Gastrocnemius medialis (tissue), 4 donors: ENCODE measurements at regions not wholly inside any gene's neighbourhood (a gene's known extent, or its start where the extent isn't known, plus 50 kb on each side); places are given as distances from the start of the nearest gene placed in this dataset.

Experiments used
- ATAC-seq, 2 donors: fragments of 150-250 bp; one replicate each; pipeline ENCODE4 v1.9.1; 2016
- DNase-seq, 2 donors: peaks; one replicate each; pipeline ENCODE4 v3.0.0-alpha.2; 2019
- H3K27ac ChIP-seq, 4 donors: fragments of 200-600 bp; sonication (generic); 1 replicate in 1 of 4; 2 replicates in 3 of 4; pipeline ENCODE4 v1.5.1; 2016 to 2018; ENCODE audit warnings: mild to moderate bottlenecking in 2 of 4, moderate library complexity in 1 of 4
- H3K27me3 ChIP-seq, 3 donors: fragments of 200-600 bp; sonication (generic) in 2 of 3; 1 replicate in 1 of 3; 2 replicates in 2 of 3; pipeline versions ENCODE4 v1.5.1 to v1.6.0; 2016 to 2019; ENCODE audit warnings: mild to moderate bottlenecking in 1 of 3, moderate library complexity in 1 of 3
- H3K36me3 ChIP-seq, 2 donors: fragments of 200-600 bp; sonication (generic) in 1 of 2; one replicate each; pipeline ENCODE4 v1.5.1; 2017 to 2018
- H3K4me1 ChIP-seq, 2 donors: fragments of 200-600 bp; sonication (generic) in 1 of 2; one replicate each; pipeline ENCODE4 v1.5.1; 2016 to 2017; ENCODE audit warnings: mild to moderate bottlenecking in 2 of 2
- H3K4me3 ChIP-seq, 4 donors: fragments of 200-600 bp; sonication (generic) in 3 of 4; 1 replicate in 1 of 4; 2 replicates in 3 of 4; pipeline ENCODE4 v1.5.1; 2016 to 2019; ENCODE audit warnings: mild to moderate bottlenecking in 2 of 4
- H3K9me3 ChIP-seq, 3 donors: fragments of 200-600 bp; sonication (generic) in 2 of 3; 1 replicate in 1 of 3; 2 replicates in 2 of 3; pipeline ENCODE4 v1.5.1; 2016 to 2019
- POLR2A ChIP-seq, 2 donors: fragments of 450-650 bp; IDR thresholded peaks; one replicate each; pipeline ENCODE4 v1.6.1; 2017; ENCODE audit warnings: antibody characterized with exemption in 2 of 2, mild to moderate bottlenecking in 2 of 2, moderate library complexity in 2 of 2
- in situ Hi-C, 4 donors: fragments of 200-750 bp; cut with MboI; loops; one replicate each; pipeline versions ENCODE4 v1.15.0 to v1.8.0; 2017; ENCODE audit warnings: low sequenced_read_pairs in 4 of 4
- intact Hi-C: fragments of 100-400 bp; cut with DNase I; formaldehyde crosslinking; loops from one replicate; pipeline ENCODE4 v1.15.1; 2023; ENCODE audit warnings: low total_unique reads
- TF ChIP-seq, protein P1 (sequence below), 5 experiments: fragments of 450-650 bp in 3 of 5; fragments of 200-600 bp in 2 of 5; sonication (generic) in 2 of 5; IDR thresholded peaks in 4 of 5; conservative IDR thresholded peaks in 1 of 5; 1 replicate in 4 of 5; 2 replicates in 1 of 5; pipeline ENCODE4 v1.5.1; 2016 to 2019; ENCODE audit warnings: antibody characterized with exemption in 5 of 5, mild to moderate bottlenecking in 3 of 5, moderate library complexity in 3 of 5

DNA sequence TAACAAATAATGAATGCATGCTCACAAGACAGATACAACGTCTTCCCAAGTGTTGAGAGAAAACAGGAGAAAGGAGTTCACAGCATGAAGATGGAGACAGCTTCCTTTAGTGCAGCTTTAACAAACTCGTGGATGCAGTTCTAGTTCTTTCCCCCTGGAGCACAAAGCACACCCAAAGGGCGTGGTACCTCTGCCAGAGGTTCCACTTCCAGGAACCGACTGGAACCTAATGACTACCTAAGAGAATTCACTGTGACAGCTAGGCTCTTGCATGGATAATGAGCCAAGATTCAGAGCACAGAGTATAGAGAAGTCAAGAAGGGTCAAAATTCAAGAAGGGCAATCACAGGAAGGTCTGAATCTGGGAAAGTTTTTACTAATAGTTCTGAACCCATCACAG lies 673.2 kb downstream of the XPNPEP1 start:
- intact Hi-C loops: no loop called here
- no peak for DNase-seq
- no peak for ATAC-seq
- no peaks in the 10 kb centered on the region for H3K4me1 ChIP-seq
- no peaks in the 10 kb centered on the region for H3K36me3 ChIP-seq
- H3K9me3 ChIP-seq: no peaks in the 10 kb centered on the region
- no peak overlapping the region for H3K27ac ChIP-seq
- TF ChIP-seq, protein P1, sequence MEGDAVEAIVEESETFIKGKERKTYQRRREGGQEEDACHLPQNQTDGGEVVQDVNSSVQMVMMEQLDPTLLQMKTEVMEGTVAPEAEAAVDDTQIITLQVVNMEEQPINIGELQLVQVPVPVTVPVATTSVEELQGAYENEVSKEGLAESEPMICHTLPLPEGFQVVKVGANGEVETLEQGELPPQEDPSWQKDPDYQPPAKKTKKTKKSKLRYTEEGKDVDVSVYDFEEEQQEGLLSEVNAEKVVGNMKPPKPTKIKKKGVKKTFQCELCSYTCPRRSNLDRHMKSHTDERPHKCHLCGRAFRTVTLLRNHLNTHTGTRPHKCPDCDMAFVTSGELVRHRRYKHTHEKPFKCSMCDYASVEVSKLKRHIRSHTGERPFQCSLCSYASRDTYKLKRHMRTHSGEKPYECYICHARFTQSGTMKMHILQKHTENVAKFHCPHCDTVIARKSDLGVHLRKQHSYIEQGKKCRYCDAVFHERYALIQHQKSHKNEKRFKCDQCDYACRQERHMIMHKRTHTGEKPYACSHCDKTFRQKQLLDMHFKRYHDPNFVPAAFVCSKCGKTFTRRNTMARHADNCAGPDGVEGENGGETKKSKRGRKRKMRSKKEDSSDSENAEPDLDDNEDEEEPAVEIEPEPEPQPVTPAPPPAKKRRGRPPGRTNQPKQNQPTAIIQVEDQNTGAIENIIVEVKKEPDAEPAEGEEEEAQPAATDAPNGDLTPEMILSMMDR (IDR thresholded peaks at IDR 0.05 in 4 of 5, conservative IDR thresholded peaks at IDR 0.05 in 1 of 5): no peak
- TF ChIP-seq POLR2A (IDR thresholded peaks at IDR 0.05): no peak
- in situ Hi-C loops: no loop called here
- H3K4me3 ChIP-seq: no peak overlapping the region
- H3K27me3 ChIP-seq: no peaks in the 10 kb centered on the region

DNA sequence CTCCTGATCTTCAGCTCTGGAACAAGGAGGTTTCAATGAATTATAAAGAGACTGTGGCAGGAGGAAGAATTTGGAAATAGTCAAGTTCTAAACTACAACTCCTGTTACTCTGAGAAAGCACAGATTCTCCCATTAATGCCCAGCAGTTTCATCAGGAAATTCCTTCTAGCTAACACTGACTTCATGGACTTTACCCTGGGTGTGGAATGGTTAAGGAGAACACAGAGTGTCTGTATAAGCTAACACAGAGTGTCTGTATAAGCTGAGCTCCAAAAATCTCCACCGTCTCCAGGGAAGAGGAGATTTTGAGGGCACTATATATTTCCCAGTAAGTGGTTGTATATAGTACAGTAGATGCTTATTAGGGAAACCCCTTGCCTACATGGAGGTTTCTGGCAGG lies 675.5 kb downstream of the XPNPEP1 start:
- ATAC-seq: no peak
- intact Hi-C loops: no loop called here
- in situ Hi-C loops: no loop called here
- Histone ChIP-seq H3K4me1 (no peaks in the 10 kb centered on the region), H3K36me3 (no peaks in the 10 kb centered on the region), H3K27me3 (no peaks in the 10 kb centered on the region), H3K4me3 (no peak overlapping the region), H3K27ac (no peak overlapping the region), H3K9me3 (no peaks in the 10 kb centered on the region)
- no peak for DNase-seq
- TF ChIP-seq POLR2A (IDR thresholded peaks at IDR 0.05): no peak
- TF ChIP-seq, protein P1 (IDR thresholded peaks at IDR 0.05 in 4 of 5, conservative IDR thresholded peaks at IDR 0.05 in 1 of 5): no peak

GRCh38 chr10:109245821-109246220 lies 677.5 kb downstream of the XPNPEP1 start:
- no peak for ATAC-seq
- H3K9me3 ChIP-seq: no peaks in the 10 kb centered on the region
- H3K36me3 ChIP-seq: no peaks in the 10 kb centered on the region
- H3K4me1 ChIP-seq: no peaks in the 10 kb centered on the region
- no peak overlapping the region for H3K4me3 ChIP-seq
- DNase-seq: no peak
- H3K27ac ChIP-seq: no peak overlapping the region
- H3K27me3 ChIP-seq: no peaks in the 10 kb centered on the region
- in situ Hi-C loops (no loop called here), intact Hi-C loops (no loop called here)
- TF ChIP-seq, protein P1 (IDR thresholded peaks at IDR 0.05 in 4 of 5, conservative IDR thresholded peaks at IDR 0.05 in 1 of 5): no peak
- no peak for TF ChIP-seq POLR2A (IDR thresholded peaks at IDR 0.05)

DNA sequence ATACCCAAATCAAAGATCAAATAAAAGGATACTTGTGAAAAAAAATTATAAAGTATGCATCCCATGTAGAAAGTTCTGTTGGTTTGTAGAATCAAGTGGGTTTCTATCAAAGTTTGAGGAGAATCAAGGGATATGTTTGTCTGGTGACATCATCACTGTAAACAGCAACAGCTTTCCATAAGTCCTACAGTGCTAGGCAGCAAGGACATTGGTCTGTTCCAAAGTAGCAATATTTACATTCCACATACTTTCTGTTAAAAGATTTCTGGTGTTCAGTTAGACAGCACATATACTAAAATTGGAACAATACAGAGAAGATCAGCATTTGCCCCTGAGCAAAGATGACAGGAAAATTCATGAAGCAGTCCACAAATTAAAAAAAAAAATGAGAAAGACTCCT lies 683.9 kb downstream of the XPNPEP1 start:
- in situ Hi-C loops: no loop called here
- H3K27ac ChIP-seq: no peak overlapping the region
- TF ChIP-seq, protein P1 (IDR thresholded peaks at IDR 0.05 in 4 of 5, conservative IDR thresholded peaks at IDR 0.05 in 1 of 5): no peak
- no peak for TF ChIP-seq POLR2A (IDR thresholded peaks at IDR 0.05)
- no peaks in the 10 kb centered on the region for H3K36me3 ChIP-seq
- intact Hi-C loops: no loop called here
- no peak overlapping the region for H3K4me3 ChIP-seq
- H3K4me1 ChIP-seq: no peaks in the 10 kb centered on the region
- ATAC-seq (no peak), DNase-seq (no peak)
- no peaks in the 10 kb centered on the region for H3K9me3 ChIP-seq
- no peaks in the 10 kb centered on the region for H3K27me3 ChIP-seq

DNA sequence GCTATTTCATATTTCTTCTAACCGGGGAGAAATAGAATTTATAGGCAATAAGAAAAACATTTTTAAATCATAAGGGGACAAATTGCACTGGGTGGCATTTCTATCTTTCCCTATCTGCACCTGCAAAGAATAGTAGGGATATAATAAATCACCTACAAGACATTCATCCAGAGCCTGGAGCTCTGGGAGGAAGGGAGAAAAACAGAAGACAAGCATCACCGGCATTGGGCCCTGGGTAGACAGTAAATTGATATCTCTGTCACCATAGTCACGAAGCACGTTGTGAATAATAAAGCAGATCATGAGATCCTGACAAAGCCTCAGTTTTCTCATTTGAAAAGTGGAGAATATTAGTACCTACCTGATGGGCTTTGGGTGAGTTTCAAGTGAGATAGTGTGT lies 685.6 kb downstream of the XPNPEP1 start:
- intact Hi-C loops: no loop called here
- H3K27me3 ChIP-seq: no peaks in the 10 kb centered on the region

More for the DNA sequence above, 685.6 kb downstream of the XPNPEP1 start:
- no peak for ATAC-seq
- Histone ChIP-seq H3K36me3 (no peaks in the 10 kb centered on the region), H3K9me3 (no peaks in the 10 kb centered on the region), H3K4me3 (no peak overlapping the region), H3K4me1 (no peaks in the 10 kb centered on the region), H3K27ac (no peak overlapping the region)
- DNase-seq: no peak
- no peak for TF ChIP-seq POLR2A (IDR thresholded peaks at IDR 0.05)
- in situ Hi-C loops: no loop called here
